K562 (cell line): ENCODE measurements at regions not wholly inside any gene's neighbourhood (a gene's known extent, or its start where the extent isn't known, plus 50 kb on each side); places are given as distances from the start of the nearest gene placed in this dataset.

Source experiments
- ATAC-seq: fragments of 200-7000 bp; cut with Tn5 transposase; 3 replicates; pipeline ENCODE4 v1.9.1; 2020; ENCODE audit warnings: moderate library complexity
- BruUV-seq: library from RNA; stranded (reverse); fragments of 400-500 nt; replicated peaks from 2 replicates; lab custom pipeline; 2021; lab: Mats Ljungman, UMichigan
- CTCF ChIA-PET: fragments of 300-600 bp; formaldehyde crosslinking; extraction: SDS; loops from one replicate; lab custom pipeline; 2021; ENCODE audit warnings: low intra/inter-chr PET ratio; lab: Yijun Ruan, JAX
- POLR2A ChIA-PET: fragments of 300-600, 350-650 bp; sonication (Branson Sonifier 250); formaldehyde crosslinking; extraction: SDS; loops from one replicate; lab custom pipeline; 2021; ENCODE audit warnings: antibody characterized with exemption, inconsistent platforms; lab: Yijun Ruan, JAX
- DNase-seq, 4 experiments: peaks; one replicate each; pipeline versions ENCODE4 v3.0.0 to v3.0.0-alpha.2; 2011 to 2018; ENCODE audit warnings: low spot score in 3 of 4, mixed read lengths in 3 of 4; ENCODE audit errors: extremely low read depth in 1 of 4
- FAIRE-seq: peaks from 2 replicates; lab custom pipeline; 2011; peaks lifted over from hg19 to GRCh38; lab: Jason Lieb, UNC
- H2AFZ ChIP-seq: 2 replicates; pipeline ENCODE4 v1.6.0; 2011; ENCODE audit warnings: low read depth, low read length, control low read depth, inconsistent platforms
- H3K27ac ChIP-seq: fragments of 200-600 bp; 3 replicates; pipeline ENCODE4 v1.8.0; 2011; ENCODE audit warnings: low read depth, mild to moderate bottlenecking, control low read depth, inconsistent platforms, low read length, moderate library complexity, mixed read lengths; ENCODE audit errors: extremely low read depth
- H3K27me3 ChIP-seq, 2 experiments: fragments of 300-600 bp in 1 of 2; 2 replicates in 1 of 2; 3 replicates in 1 of 2; pipeline versions ENCODE4 v1.6.0 to v1.8.0; 2011; ENCODE audit warnings: inconsistent platforms in 2 of 2, low read length in 2 of 2, mild to moderate bottlenecking in 1 of 2, mixed read lengths in 1 of 2, moderate library complexity in 1 of 2; ENCODE audit not compliant: control insufficient read depth in 2 of 2, insufficient read depth in 2 of 2
- H3K36me3 ChIP-seq: fragments of 300-600 bp; 3 replicates; pipeline ENCODE4 v1.8.0; 2011; ENCODE audit warnings: mild to moderate bottlenecking, low read length, inconsistent platforms; ENCODE audit not compliant: control insufficient read depth, insufficient read depth
- H3K4me1 ChIP-seq, 2 experiments: fragments of 200-600 bp in 1 of 2; replicated peaks in 1 of 2; 2 replicates in 1 of 2; 3 replicates in 1 of 2; pipeline versions ENCODE4 v1.5.1 to v1.8.0; 2011; ENCODE audit warnings: inconsistent platforms in 2 of 2, low read length in 2 of 2, mild to moderate bottlenecking in 1 of 2, mixed read lengths in 1 of 2, moderate library complexity in 1 of 2; ENCODE audit not compliant: control insufficient read depth in 2 of 2, insufficient read depth in 2 of 2
- H3K4me2 ChIP-seq: 2 replicates; pipeline ENCODE4 v1.6.1; 2011; ENCODE audit warnings: low read length, control low read depth, inconsistent platforms, mixed read lengths; ENCODE audit not compliant: insufficient read depth
- H3K4me3 ChIP-seq: fragments of 200-600 bp; sonication (generic), shearing (Covaris generic); 2 replicates; pipeline ENCODE4 v1.5.1; 2016; ENCODE audit warnings: control low read depth, inconsistent platforms
- H3K79me2 ChIP-seq: fragments of 200-600 bp; 3 replicates; pipeline ENCODE4 v1.8.0; 2011; ENCODE audit warnings: low read length, inconsistent platforms; ENCODE audit not compliant: control insufficient read depth, insufficient read depth
- H3K9ac ChIP-seq, 2 experiments: 2 replicates each; pipeline versions ENCODE4 v1.6.0 to v1.6.1; 2011; ENCODE audit warnings: low read depth in 2 of 2, low read length in 2 of 2, control low read depth in 1 of 2, inconsistent platforms in 1 of 2, mild to moderate bottlenecking in 1 of 2, mixed read lengths in 1 of 2; ENCODE audit not compliant: insufficient read depth in 1 of 2
- H3K9me1 ChIP-seq: one replicate; pipeline ENCODE4 v1.6.0; 2011; ENCODE audit warnings: inconsistent platforms, mild to moderate bottlenecking, low read length, moderate library complexity; ENCODE audit not compliant: control insufficient read depth, insufficient read depth
- H3K9me3 ChIP-seq: replicated peaks from 2 replicates; pipeline ENCODE4 v1.5.1; 2011; ENCODE audit warnings: low read depth, low read length, inconsistent platforms; ENCODE audit not compliant: control insufficient read depth, insufficient read depth
- H4K20me1 ChIP-seq: replicated peaks from 2 replicates; pipeline ENCODE4 v1.6.1; 2011; ENCODE audit warnings: low read length, inconsistent platforms, mixed read lengths; ENCODE audit not compliant: control insufficient read depth, insufficient read depth
- CREB3L1 ChIP-seq: fragments of 450-650 bp; IDR thresholded peaks from 2 replicates; pipeline ENCODE4 v1.6.1; 2014; ENCODE audit warnings: low read depth, mild to moderate bottlenecking, moderate library complexity, borderline replicate concordance
- FOXO4 ChIP-seq: fragments of 450-650 bp; formaldehyde crosslinking; IDR thresholded peaks from 2 replicates; pipeline ENCODE4 v1.4.0; 2020; ENCODE audit warnings: mild to moderate bottlenecking, moderate library complexity
- GMEB1 ChIP-seq: fragments of 250-450 bp; sonication (Bioruptor Pico); IDR thresholded peaks from 2 replicates; pipeline ENCODE4 v1.4.0; 2020; ENCODE audit warnings: mild to moderate bottlenecking
- JUNB ChIP-seq: fragments of 450-650 bp; formaldehyde crosslinking; conservative IDR thresholded peaks from 2 replicates; pipeline ENCODE4 v1.4.0; 2020; ENCODE audit warnings: mild to moderate bottlenecking
- MEF2A ChIP-seq: IDR thresholded peaks from 2 replicates; pipeline ENCODE4 v1.6.1; 2011; ENCODE audit warnings: low read depth, mild to moderate bottlenecking, low read length, moderate library complexity; ENCODE audit not compliant: control insufficient read depth
- TBL1XR1 ChIP-seq, 2 experiments: IDR thresholded peaks; 2 replicates each; pipeline ENCODE4 v1.6.1; 2012; ENCODE audit warnings: improper control_type of control experiment in 2 of 2, low read length in 2 of 2, mild to moderate bottlenecking in 1 of 2
- WGBS: fragments of 100-300 bp; shearing (Covaris generic); methylation state at CpG from one replicate; pipeline ENCODE4 v1.1.6; 2016; ENCODE audit warnings: low coverage, mixed read lengths; ENCODE audit not compliant: insufficient coverage; ENCODE audit errors: missing lambda C conversion rate; 5-methylcytosine and 5-hydroxymethylcytosine counted together
- in situ Hi-C: fragments of 300-500 bp; cut with MboI; formaldehyde crosslinking; loops from 4 replicates; pipeline ENCODE4 v1.15.0; 2018; ENCODE audit warnings: inconsistent platforms, mixed read lengths
- intact Hi-C: fragments of 100-400 bp; cut with micrococcal nuclease; formaldehyde crosslinking; loops from 2 replicates; pipeline ENCODE4 v1.14.2; 2022

DNA sequence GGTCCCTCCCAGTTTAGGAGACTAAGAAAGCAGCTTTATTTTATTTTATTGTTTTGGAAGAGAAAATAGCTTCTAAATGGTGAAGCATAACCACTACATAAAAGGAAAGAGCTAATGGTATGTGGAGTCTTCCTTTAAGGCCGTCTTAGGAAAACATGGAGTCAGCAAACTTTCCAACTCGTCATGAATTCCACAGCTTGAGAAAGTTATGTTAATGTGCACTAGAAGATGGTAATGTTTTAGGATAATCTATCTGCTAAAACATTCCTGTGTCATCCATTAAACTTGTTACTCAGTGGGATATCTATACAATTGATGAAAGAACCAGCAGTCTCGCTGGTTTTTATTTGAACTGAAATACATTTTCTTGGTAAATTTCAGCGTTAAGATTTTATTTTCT, 448.4 kb upstream of the SEL1L start:
- H3K4me1 ChIP-seq: no peaks in the 10 kb centered on the region
- H3K27ac ChIP-seq: no peak overlapping the region
- no peak overlapping the region for H3K4me2 ChIP-seq
- ATAC-seq (no peak), DNase-seq (no peak), FAIRE-seq (no peak)
- no peak overlapping the region for H3K4me3 ChIP-seq
- CTCF ChIA-PET: no interaction called here
- no peaks in the 10 kb centered on the region for H3K79me2 ChIP-seq
- no peaks in the 10 kb centered on the region for H4K20me1 ChIP-seq
- no peaks in the 10 kb centered on the region for H3K9me3 ChIP-seq
- in situ Hi-C loops: no loop called here
- no peaks in the 10 kb centered on the region for H3K9me1 ChIP-seq
- no peaks in the 10 kb centered on the region for H3K27me3 ChIP-seq
- H3K9ac ChIP-seq: no peak overlapping the region
- TF ChIP-seq GMEB1 (CRISPR knock-in tag) (no peak), CREB3L1 (no peak), MEF2A (no peak), TBL1XR1 (IDR thresholded peaks at IDR 0.05; ENCODE audit: low read length in 2 of 2) (no peak), FOXO4 (no peak), JUNB (CRISPR knock-in tag) (no peak)
- WGBS: 0% methylated on average over 4 of the region's 4 CpGs
- no peak overlapping the region for H2AFZ ChIP-seq
- BruUV-seq: no TSS peak
- no peaks in the 10 kb centered on the region for H3K36me3 ChIP-seq
- intact Hi-C loops: no loop called here
- POLR2A ChIA-PET: no interaction called here
